ENCODE measurements at regions not wholly inside any gene's neighbourhood (a gene's known extent, or its start where the extent isn't known, plus 50 kb on each side); places are given as distances from the start of the nearest gene placed in this dataset.

- no peaks in the 10 kb centered on the region for H3K36me3 ChIP-seq
- no peak overlapping the region for H3K4me3 ChIP-seq
- H3K4me1 ChIP-seq = no peaks in the 10 kb centered on the region
- DNase-seq = no peak
- H3K9ac ChIP-seq (ENCODE audit: low read depth in 2 of 2, low read length in 2 of 2) = no peak overlapping the region
- intact Hi-C loops (cut with DNase I) = no loop called here
- H3K27me3 ChIP-seq = no peaks in the 10 kb centered on the region
- H3K9me3 ChIP-seq = no peaks in the 10 kb centered on the region
- TF ChIP-seq CTCF (IDR thresholded peaks at IDR 0.05) = no peak
- no peak overlapping the region for H3K27ac ChIP-seq
Observed at GRCh38 chr7:69516238-69516820, 81.9 kb upstream of the AUTS2 start.

GRCh38 chr7:69517985-69518704 lies 80.1 kb upstream of the AUTS2 start:
- no peak for DNase-seq
- H3K27me3 ChIP-seq = no peaks in the 10 kb centered on the region
- intact Hi-C loops (cut with DNase I) = no loop called here
- H3K4me1 ChIP-seq = no peaks in the 10 kb centered on the region
- H3K9ac ChIP-seq (ENCODE audit: low read depth in 2 of 2, low read length in 2 of 2) = no peak overlapping the region
- H3K36me3 ChIP-seq = no peaks in the 10 kb centered on the region
- no peaks in the 10 kb centered on the region for H3K9me3 ChIP-seq
- H3K4me3 ChIP-seq = no peak overlapping the region
- H3K27ac ChIP-seq = no peak overlapping the region
- TF ChIP-seq CTCF (IDR thresholded peaks at IDR 0.05) = no peak

GRCh38 chr7:69518705-69519077 lies 79.6 kb upstream of the AUTS2 start:
- Histone ChIP-seq H3K27ac (no peak overlapping the region), H3K4me3 (no peak overlapping the region), H3K9me3 (no peaks in the 10 kb centered on the region), H3K9ac (ENCODE audit: low read depth in 2 of 2, low read length in 2 of 2) (no peak overlapping the region), H3K36me3 (no peaks in the 10 kb centered on the region), H3K27me3 (no peaks in the 10 kb centered on the region), H3K4me1 (no peaks in the 10 kb centered on the region)
- DNase-seq = no peak
- TF ChIP-seq CTCF (IDR thresholded peaks at IDR 0.05) = no peak
- intact Hi-C loops (cut with DNase I) = no loop called here

- H3K4me1 ChIP-seq = no peaks in the 10 kb centered on the region
- no peak for DNase-seq
- no peaks in the 10 kb centered on the region for H3K36me3 ChIP-seq
- H3K4me3 ChIP-seq = no peak overlapping the region
- no peak for TF ChIP-seq CTCF (IDR thresholded peaks at IDR 0.05)
- H3K27ac ChIP-seq = no peak overlapping the region
- H3K27me3 ChIP-seq = no peaks in the 10 kb centered on the region
- H3K9me3 ChIP-seq = no peaks in the 10 kb centered on the region
- intact Hi-C loops (cut with DNase I) = no loop called here
- H3K9ac ChIP-seq (ENCODE audit: low read depth in 2 of 2, low read length in 2 of 2) = no peak overlapping the region
Observed at GRCh38 chr7:69526570-69526969, 71.7 kb upstream of the AUTS2 start.

GRCh38 chr7:69527706-69528105 lies 70.6 kb upstream of the AUTS2 start:
- H3K9me3 ChIP-seq = no peaks in the 10 kb centered on the region
- H3K27me3 ChIP-seq = no peaks in the 10 kb centered on the region
- H3K4me1 ChIP-seq = no peaks in the 10 kb centered on the region
- no peak for TF ChIP-seq CTCF (IDR thresholded peaks at IDR 0.05)
- H3K4me3 ChIP-seq = no peak overlapping the region
- intact Hi-C loops (cut with DNase I) = no loop called here
- H3K27ac ChIP-seq = no peak overlapping the region
- H3K36me3 ChIP-seq = no peaks in the 10 kb centered on the region
- no peak overlapping the region for H3K9ac ChIP-seq (ENCODE audit: low read depth in 2 of 2, low read length in 2 of 2)
- no peak for DNase-seq

Measured in colonic mucosa (tissue), 4 donors.